ENCODE measurements at regions not wholly inside any gene's neighbourhood (a gene's known extent, or its start where the extent isn't known, plus 50 kb on each side); places are given as distances from the start of the nearest gene placed in this dataset.

GRCh38 chr7:15737601-15738000 is 51.1 kb upstream of the MEOX2 start:
- Histone ChIP-seq H2AFZ (ENCODE audit: low read length) (no peak overlapping the region), H3K9me2 (replicated peaks; ENCODE audit: low read depth, low read length) (no peaks in the 10 kb centered on the region), H3K79me2 (ENCODE audit: insufficient read depth, low read length) (no peaks in the 10 kb centered on the region), H3F3A (ENCODE audit: low read depth) (no peaks in the 10 kb centered on the region), H3K4me1 (ENCODE audit: insufficient read depth, low read length, poor library complexity, severe bottlenecking) (no peaks in the 10 kb centered on the region), H3K36me3 (ENCODE audit: insufficient read depth, low read length) (no peaks in the 10 kb centered on the region), H3K27me3 (ENCODE audit: insufficient read depth, low read length, poor library complexity, severe bottlenecking) (no peaks in the 10 kb centered on the region), H4K20me1 (ENCODE audit: insufficient read depth, low read length, poor library complexity, severe bottlenecking) (no peaks in the 10 kb centered on the region), H3K9me3 (ENCODE audit: insufficient read depth, low read depth, low read length) (no peaks in the 10 kb centered on the region), H3K4me2 (ENCODE audit: low read depth, low read length, poor library complexity, severe bottlenecking) (no peak overlapping the region), H3K9ac (ENCODE audit: low read depth, low read length, poor library complexity, severe bottlenecking) (no peak overlapping the region), H3K4me3 (ENCODE audit: low read length, poor library complexity, severe bottlenecking) (no peak overlapping the region)
- TF ChIP-seq EZH2phosphoT487 (IDR thresholded peaks at IDR 0.05; ENCODE audit: borderline replicate concordance), result no peak
- no peak for TF ChIP-seq CTCF (conservative IDR thresholded peaks at IDR 0.05; ENCODE audit: low read length)
